ACHN (cell line): ENCODE measurements at regions not wholly inside any gene's neighbourhood (a gene's known extent, or its start where the extent isn't known, plus 50 kb on each side); places are given as distances from the start of the nearest gene placed in this dataset.
A peak's percentile ranks its signal among the peaks of the same experiment; 100 is the strongest.

ENCODE experiments used
- DNase-seq: peaks from one replicate; pipeline ENCODE4 v3.0.0-alpha.2; 2015
- in situ Hi-C: cut with HindIII; loops from 2 replicates; pipeline ENCODE4 v1.10.0; 2017; ENCODE audit warnings: low sequenced_read_pairs, low pct_ligation_motif_present, low pct_unique_long_range_greater_than_20kb

DNA sequence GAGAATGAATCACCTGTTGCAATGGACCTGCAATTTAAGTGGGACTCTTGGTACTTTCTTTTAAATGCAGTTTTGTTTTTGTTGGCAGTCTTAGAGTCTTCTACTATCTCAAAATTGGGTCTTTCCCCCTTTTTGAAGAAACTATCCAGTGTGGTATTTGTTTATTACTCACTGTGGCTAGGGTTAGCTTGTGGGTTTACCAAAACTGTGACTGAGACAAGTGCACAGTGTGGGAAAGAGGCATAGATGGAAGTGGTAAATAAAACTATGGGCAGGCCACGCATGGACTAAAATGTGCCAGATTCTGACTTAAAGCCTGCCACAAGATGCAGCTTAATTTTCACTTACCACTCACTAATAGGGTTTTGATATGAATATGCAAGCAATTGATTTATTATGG is 1441.7 kb downstream of the PLA2G4A start:
- in situ Hi-C loops = no loop called here
- DNase-seq = no peak

DNA sequence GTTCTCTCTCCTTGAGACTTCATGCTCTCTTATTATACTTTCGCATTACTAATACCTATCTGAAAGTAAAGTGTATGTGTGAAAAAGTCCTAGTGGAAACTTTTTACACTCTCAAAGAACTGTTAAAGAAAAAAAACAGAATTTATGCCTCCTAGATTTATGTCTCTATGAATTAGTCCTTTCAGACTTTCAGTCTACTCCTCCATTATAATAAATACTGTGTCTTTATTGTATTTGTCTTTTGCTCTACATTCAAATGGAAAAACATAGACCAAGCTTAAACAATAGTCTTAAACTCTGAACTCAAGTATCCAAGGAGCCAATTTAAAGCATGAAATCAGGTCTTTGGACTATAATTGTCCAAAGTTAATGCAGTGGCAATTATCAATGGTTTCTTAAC is 1449.0 kb downstream of the PLA2G4A start:
- DNase-seq = no peak
- in situ Hi-C loops = no loop called here

DNA sequence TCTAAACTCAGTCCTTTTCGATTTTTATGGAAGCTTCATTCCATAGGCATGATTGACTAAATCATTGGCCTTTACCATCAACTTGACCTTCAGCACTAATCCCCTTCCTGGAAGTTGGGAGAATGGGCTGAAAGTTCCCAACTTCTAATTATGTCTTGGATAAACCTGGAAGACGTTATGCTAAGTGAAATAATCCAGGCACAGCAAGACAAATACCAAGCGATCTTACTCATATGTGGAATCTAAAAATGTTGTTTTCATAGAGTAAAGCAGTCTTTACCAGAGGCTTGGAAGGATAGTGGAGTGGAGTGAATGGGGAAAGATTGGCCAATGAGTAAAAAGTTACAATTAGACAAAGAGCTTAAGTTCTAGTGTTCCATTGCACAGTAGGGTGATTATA is 1453.2 kb downstream of the PLA2G4A start:
- in situ Hi-C loops = no loop called here
- DNase-seq = no peak

DNA sequence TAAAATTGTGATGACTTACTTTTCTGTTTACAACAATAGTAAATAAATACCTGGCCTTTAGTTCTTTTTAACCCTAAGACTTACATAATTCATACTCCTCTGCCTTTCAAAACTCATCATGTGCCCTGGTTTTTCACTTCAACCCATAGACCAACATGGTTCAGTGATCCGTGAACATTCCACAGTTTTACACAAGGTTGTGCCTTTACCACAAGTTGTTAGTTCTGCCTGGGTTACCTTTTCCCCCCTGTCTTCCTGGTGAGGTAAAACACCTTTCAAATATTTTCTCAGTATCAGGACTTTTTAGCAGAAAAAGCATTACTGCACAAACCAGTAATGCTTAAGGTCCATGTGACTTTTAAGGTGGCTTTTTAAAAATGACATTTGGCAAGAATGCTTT is 1466.4 kb downstream of the PLA2G4A start:
- in situ Hi-C loops = no loop called here
- peak; percentile 70 for DNase-seq

DNA sequence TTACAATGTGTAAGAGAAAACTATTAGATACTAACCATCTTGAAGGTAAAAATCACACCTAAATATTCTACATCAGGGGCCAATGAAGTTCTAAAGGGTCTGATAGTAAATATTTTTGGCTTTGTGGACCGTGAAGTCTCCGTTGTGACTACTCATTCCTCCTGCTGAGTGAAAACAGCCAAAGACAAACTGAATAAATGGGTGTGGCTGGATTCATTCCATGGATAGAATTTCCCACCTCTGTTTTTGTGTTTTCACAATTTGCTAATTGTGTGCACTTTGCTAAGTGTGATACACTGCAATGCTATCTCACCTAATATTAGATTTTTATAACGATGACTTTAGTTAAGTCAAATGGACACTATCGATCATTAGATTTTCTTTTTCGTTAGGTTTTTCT is 1474.0 kb downstream of the PLA2G4A start:
- DNase-seq = no peak
- in situ Hi-C loops = no loop called here

DNA sequence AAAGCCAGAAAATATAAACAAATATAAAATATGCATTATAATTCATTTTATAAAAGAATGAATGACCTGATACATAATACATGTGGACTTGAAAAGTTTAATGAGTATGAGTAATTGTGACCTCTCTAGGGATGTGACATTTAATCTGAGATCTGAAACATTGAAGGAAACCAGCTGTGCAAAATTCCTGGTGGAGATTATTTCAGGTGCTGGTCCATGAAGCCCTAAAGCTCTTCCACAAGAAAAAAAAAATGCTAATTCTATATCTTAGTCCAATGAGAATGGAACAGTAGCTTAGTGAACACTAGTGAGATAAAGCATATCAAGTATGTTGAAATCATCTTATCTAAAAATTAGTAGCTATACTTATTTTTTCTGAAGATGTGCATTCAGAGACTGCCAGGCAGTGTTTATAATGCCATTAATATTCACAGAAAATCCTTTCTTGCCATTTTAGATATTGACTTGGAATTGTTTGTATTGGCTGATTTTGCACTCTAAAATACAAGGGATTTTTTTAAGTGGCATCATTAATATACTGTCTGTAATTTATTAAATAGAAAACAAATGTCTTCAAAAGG is 1485.9 kb downstream of the PLA2G4A start:
- in situ Hi-C loops = no loop called here
- no peak for DNase-seq

DNA sequence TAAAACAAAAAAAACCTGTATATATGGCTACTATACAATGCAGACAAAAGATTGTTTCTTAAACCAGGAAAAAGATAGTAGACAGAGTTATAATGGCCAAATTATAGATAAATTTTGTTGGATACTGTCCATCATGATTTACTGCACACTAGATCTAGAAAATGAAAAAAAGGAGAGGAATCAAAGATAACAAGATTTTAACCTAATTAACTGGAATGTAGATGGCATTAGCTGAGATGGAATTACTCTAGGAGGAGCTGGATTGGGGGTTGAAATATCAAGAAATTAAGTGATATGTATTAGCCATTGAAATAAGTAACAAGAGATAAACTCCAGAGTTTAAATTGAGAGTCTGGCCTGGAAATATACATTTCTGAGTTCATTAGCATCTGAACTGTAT is 1489.1 kb downstream of the PLA2G4A start:
- no peak for DNase-seq
- in situ Hi-C loops = no loop called here

DNA sequence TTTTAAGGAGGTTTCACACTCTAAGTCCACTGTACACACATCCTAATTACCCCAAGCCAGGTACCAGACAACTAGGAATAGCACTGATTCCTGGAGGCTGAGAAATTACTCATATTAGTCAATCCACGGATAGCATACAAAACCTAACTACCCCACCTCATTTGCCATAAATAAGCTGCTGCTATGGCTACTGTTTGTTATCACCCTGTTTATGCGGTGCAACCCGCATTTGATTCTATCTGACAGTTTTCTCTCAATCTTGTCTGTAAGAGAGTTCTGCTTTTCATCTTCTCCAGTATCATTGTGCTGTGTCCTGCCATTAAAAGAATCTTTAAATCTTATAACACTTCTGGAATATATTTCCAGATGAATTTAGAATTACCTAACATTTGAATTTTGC is 1496.5 kb downstream of the PLA2G4A start:
- no peak for DNase-seq
- in situ Hi-C loops = no loop called here

DNA sequence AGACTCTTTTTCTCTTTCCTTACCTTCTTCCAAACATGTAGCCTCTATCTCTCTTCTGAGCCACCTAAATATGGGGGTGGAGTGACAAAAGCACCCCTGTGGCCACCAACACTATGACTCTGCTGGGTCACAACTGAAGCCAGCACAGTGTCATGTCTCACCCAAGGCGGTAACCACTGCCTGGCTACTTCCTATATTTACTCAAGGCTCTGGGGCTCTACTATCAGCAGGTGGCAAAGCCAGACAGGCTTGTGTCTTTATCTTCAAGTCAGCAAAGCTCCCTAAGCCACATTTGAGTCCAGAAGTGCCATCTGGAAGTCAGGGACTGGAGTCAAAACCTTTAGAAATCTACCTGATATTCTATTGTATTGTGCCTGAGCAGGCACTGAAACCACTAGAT is 1515.2 kb downstream of the PLA2G4A start:
- in situ Hi-C loops = no loop called here
- no peak for DNase-seq

DNA sequence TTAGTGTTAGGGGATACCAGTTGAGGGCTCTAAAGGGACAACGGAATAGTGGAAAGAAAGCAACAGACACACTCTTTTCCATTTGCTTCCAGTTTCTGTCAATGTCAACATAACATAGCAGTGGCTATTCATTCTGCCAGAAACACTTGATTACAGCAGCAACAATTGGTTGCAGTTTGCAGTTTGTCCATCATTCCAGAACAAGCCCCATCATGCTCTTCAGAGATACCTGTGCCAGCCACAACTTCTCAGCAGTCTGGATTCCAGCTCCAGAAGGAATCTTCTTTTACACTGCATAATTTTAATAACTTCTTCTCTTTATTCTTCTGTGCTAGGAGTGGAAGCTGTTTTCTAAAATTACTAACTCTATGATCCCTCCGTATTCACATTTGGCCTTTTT is 1521.4 kb downstream of the PLA2G4A start:
- no peak for DNase-seq
- in situ Hi-C loops = no loop called here

DNA sequence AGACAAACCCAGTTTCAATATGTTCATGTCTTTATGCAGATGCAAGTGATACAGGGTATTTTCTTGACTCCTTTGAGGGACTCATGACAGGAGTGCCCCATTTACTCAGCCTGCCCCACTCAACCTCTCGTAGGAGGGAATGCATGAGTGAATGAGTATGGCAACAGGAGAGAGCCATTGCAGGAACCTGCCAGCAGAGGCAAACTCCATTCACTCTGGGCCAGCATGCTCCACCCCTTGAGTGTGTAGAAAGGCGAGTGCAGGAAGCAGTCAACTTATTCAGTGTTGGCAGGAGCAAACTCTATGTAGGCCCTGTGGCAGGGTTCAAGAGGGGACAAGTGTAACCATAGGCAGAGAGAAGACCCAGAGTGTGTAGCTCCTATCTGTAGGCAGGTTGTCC is 1526.3 kb downstream of the PLA2G4A start:
- in situ Hi-C loops = no loop called here
- DNase-seq = no peak

DNA sequence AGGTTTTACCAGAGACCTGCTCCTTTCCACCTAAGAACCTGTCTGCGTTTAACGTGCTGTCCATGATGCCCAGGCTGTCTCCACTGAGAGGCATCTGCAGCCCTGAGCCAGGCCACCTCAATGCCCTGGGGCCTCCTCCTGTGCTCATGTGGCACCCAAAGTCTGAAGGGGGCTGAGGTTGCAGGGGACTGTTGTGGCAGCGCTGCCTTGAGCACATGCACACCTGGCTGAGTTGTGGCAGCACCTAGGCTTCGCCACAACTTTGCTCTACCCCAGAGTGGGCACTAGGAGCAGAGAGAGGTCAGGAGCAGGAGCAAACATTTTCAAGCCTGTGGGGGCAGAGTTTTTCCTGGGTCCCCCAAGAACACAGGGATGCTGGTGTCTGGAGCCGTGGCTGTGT is 1527.1 kb downstream of the PLA2G4A start:
- no peak for DNase-seq
- in situ Hi-C loops = no loop called here

DNA sequence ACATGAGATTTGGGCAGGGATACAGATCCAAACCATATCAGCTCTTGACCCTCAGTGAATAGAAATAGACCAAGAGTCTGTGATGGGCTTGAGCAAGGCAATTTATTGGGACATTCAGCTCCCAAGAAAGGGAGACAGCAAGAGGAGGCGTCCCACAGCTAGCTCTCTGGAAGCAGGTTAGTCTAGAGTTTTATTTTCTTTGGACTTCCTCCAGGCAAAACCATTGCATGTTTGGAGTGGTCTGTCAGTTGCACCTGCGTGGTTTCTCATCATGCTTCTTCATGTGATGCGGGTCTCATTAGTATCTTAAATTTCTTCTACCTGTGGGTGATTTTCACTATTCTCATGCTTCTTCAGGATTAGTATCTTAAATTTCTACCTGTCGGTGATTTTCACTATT is 1530.6 kb downstream of the PLA2G4A start:
- DNase-seq = no peak
- in situ Hi-C loops = no loop called here

DNA sequence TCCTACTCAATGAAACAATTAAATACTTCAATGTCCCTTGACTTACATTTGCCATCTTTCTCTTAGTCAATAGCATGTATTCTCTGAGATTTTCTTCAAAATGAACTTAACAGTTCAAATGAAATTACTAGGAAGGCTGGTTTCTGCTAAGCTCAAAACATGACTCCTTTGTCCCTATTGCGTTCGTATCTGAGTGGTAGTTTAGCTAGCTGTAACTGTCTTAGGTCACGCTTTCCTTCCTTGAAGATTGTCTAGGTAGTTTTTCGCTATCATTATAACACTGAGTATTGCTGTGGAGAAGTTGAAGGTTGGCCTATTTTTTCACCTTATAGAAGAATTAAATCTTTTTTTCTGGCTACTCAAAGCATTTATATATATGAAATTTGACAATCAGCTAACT is 1535.2 kb downstream of the PLA2G4A start:
- in situ Hi-C loops = no loop called here
- DNase-seq = no peak

DNA sequence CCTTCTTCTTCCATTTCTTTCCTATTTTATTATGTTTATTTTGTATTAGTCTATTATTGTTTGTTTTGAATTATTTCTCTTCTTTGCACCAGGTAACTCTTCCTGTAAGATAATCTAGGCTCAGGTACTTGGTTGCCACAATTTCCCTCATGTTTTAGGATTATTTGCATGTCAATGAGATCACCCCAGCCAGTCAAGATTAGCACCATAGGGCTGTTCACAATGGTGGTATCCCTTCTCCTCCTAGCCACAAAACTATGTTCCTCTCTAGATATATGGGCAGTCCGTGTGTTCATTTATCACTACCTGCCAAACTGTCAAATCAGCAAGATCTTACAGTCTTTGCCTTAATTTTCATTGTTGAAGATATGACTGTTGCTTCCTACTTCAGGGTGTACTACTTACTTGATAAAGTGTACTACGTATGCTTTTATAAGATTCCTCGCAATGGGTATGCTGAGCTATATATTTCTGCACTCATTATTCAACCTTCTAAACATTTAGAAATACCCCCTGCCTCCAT is 1536.2 kb downstream of the PLA2G4A start:
- no peak for DNase-seq
- in situ Hi-C loops = no loop called here

DNA sequence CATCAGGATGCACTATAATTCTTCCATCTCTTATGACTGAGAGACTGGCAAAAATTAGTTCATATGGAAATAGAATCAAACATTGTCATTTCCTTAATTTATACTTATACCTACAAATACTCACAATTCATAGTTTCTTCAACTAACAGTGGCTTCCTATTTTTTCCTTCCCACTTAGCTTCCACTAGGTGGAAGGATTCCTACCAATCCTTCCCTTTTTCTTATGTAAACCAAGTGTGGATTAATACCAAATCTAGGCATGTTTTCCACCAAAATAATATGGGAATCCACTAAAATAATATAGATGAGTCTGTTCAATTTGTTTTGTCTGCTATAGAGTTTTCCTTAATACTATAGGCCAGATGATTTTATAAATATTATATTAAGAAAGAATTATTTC is 1537.1 kb downstream of the PLA2G4A start:
- in situ Hi-C loops = no loop called here

DNA sequence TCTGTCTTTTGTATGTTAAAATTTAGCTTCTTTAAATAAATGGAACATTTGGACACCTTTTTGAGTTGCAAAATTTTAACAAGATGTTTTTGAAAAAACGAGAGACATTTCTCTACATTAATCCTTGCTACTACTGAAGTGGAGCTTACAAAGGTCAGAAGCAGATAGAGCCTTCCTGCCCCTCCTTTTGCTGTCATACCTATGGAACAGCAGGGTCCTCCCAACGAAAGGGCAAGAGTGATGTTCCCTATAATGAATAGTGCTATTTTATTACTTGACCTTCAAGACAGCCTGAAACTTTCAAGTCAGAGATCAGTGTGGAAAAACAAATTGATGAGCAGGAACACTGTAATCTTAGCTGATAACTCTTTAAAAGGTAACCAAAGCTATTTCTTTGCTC is 1538.9 kb downstream of the PLA2G4A start:
- no peak for DNase-seq
- in situ Hi-C loops = no loop called here

More for the DNA sequence above, 1537.1 kb downstream of the PLA2G4A start:
- DNase-seq = no peak

DNA sequence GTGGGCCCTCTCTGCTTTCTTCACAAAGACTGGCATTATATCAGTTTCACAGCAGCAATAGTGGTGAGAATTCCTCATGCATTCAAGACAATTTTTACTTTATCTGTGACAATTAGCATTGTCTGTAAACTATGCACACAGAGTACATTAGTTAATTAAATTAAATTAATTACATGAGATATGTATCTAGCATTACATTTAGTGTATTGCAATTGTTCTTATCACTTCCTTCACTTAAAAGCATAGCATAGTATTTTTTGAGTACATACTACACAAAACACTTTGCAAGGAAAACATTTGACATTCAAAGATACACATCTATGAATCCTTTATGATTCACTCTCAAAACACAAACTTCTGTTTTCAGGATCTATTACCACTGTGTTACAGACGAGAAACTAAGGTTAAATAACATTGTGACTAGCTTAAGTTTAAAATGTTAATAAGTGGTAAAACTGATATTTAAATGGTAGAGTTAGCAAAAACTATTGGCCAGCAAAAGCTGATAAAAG is 1542.6 kb downstream of the PLA2G4A start:
- DNase-seq = no peak
- in situ Hi-C loops = no loop called here

DNA sequence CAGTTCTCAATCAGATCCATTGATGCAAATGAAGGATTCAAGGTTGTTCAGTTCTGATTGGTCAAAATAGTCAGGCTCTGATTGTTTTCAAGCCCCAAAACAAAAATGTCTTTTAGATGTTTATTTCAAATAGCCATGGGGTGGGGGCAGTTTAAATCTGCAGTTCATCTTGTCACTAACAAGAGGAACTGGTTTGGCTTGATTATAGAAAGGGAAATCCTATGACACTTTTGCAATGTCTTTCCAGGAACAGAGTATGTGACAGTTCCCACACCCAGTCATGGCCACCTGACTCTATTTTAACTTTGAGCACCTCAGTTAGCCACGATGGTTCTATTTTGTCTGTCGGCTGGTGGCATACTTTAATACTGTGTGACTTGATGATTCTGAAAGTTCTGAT is 1544.1 kb downstream of the PLA2G4A start:
- in situ Hi-C loops = no loop called here

DNA sequence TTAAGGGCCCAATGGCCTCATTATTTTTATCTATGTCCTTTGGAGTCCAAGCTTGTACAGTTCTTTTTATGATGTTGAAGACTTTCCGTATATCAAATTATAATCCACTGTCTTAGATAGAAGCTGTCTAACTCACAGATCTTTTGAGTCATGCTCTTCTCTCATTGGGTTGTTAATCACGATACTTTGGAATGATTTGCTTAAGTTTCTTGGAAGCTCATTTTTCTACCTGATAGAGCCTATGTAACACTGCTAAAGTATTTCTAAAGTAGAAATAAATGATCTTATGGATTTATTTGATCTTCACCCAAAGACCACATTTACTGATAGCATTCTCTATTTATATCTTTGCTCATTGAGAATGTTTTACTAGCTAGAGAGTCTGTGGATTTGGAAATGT is 1554.1 kb downstream of the PLA2G4A start:
- no peak for DNase-seq
- in situ Hi-C loops = no loop called here

More for the DNA sequence above, 1544.1 kb downstream of the PLA2G4A start:
- no peak for DNase-seq

DNA sequence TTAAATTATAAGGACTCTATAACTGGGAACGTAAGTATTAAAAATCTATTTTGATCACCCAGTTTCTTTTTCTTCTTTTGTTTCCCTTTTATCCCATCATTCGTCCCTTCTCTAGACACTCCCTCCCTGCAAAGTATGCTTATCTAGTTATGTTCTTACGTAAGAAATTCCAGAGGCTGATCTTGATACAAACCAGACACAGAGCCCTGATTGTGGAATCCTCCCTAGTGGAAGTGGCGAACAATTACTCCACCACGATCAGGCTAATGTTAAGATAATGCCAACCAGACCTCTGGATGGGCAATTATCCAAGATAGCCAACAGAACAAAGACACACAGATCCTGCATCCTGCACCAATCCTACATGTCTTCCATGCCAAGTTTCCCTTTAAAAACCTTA is 1557.4 kb downstream of the PLA2G4A start:
- no peak for DNase-seq
- in situ Hi-C loops = no loop called here
